HG03558 (cell line): ENCODE measurements at regions not wholly inside any gene's neighbourhood (a gene's known extent, or its start where the extent isn't known, plus 50 kb on each side); places are given as distances from the start of the nearest gene placed in this dataset.

Experiments
- ATAC-seq: cut with Tn5 transposase; IDR thresholded peaks from one replicate; pipeline ENCODE4 v1.9.1; 2021; ENCODE audit warnings: moderate number of reproducible peaks; ENCODE audit not compliant: unreplicated experiment; ENCODE audit errors: extremely low read depth

DNA sequence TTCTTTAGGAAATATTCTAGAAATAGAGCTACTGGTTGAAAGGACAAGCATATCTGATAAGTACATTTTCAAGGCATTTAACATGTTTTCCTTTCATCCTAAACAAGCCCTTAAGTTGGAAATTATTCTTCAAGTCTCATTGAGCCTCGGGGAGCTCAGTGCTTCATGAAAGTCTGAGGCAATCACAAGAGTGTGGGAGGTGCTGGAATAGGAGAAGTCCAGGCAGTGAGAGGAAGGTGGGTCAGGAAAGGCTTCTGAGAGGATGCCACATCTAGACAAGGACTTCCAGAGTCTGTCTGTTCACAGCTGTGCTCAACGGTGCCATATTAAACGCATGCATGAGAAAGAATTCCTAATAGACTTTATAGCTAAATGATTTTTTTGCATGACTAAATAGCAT, 69.8 kb downstream of the CD83 start:
- ATAC-seq: no peak

DNA sequence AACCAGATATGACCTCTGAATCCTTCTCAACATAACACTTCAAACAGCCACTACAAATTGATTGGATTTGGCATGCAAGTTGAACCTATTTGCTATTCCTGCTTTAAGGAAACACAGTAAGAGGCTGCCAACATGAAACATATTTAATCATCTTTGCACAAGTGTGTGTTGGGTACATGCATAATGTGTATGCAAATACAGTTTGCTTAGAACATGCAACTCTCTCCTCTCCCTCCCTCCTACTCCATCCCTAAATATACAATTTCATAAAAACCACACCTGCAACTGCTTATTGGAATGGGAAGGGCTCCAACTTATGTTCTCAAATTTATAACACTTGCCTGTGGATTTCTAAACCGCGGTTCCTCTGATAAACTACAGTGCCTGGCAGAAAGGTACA, 71.5 kb downstream of the CD83 start:
- no peak for ATAC-seq

DNA sequence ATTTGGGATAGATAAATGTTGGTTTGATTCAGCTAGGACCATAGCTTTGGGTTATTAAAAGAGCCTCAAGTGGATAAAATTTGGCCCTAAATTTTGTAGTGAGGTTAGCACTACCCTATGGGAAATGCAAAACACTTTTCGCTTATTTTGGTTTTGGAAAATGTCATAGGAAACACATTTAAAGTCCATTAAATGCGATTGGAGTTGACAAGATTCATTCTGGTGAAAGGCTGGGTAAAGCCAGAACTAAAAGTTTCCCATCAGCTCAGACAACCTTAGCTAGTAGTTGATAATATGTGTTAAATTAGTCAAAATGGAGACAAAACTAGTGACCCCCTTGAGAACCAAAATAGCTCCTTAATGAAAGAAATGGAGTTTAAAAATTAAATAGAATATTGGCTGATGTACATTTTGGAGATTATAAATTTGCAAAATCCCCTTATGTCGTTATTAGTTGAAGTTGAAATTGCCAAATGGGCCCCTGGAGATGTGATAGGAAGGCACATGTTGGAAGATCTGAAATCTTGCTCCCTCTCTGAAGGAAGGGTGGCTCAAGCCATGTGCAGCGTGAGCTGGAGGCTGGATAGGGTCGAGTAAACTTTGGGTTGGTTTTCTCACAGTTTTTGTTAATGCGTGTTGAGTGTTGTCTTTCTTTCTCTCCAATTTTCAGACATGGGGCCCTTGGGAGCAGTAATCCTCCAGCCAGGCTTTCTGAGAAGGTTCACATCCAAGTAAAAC, 72.8 kb downstream of the CD83 start:
- no peak for ATAC-seq

- ATAC-seq: no peak
Measured at GRCh38 chr6:14190929-14191224, 73.3 kb downstream of the CD83 start.

DNA sequence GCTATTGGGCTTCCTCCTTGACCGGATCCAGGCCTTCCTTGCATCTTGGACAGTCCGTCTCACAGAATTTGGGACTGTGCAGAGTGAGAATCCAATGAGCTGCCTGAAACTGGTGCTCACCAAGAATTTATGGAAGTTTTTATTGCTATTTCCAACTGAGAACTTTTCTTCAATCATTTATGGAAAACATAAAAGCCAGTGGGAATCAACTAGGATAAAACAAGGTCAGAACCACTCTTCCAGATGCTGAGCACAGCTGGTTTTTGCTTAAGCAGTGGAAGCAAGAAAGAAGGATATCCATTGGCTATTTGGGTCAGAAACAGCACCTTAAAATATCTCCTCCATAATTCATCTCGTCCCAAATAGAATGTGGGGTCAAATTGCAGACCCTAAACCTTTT, 74.2 kb downstream of the CD83 start:
- ATAC-seq: no peak

GRCh38 chr6:14192216-14192788, 74.7 kb downstream of the CD83 start:
- ATAC-seq: no peak

GRCh38 chr6:14193524-14193923, 76.0 kb downstream of the CD83 start:
- ATAC-seq: no peak

DNA sequence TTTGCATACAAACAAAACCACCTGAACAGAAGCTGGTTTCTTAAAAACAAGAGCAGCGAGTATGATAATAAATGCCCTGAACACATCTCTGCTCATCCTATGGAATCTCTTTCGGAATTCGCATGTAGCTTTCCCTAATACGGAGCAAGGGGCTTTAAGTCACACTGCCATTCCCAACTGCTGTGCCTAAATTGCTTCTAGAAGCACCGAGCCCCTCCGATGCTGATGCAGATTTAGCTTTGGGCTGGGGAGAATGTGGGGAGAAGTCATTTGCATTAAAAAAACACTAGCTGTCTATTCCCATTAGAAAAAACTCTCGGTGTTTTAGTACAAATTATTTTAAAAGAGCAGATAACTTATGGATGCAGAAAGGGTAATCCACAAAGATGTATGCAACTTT, 76.9 kb downstream of the CD83 start:
- no peak for ATAC-seq

GRCh38 chr6:14194976-14195375, 77.4 kb downstream of the CD83 start:
- no peak for ATAC-seq

DNA sequence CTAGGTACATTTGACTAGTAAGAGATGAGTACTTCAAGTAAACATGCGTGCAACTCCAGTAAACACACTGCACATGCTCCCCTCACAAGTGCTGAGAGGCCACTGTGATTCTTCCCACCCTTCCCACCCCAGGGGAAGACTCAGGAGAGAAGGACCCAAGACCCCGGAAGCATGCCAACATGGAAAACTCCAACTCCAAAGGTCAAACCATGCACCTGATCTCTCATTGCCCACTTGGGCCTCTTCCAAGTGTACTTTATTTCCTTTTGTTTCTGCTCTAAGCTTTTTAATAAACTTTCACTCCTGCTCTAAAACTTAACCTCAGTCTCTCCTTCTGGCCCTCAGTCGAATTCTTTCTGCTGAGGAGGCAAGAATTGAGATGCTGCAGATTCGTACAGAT, 78.5 kb downstream of the CD83 start:
- ATAC-seq: no peak

GRCh38 chr6:14197118-14197517, 79.5 kb downstream of the CD83 start:
- no peak for ATAC-seq

GRCh38 chr6:14200047-14200446, 82.5 kb downstream of the CD83 start:
- ATAC-seq: no peak

GRCh38 chr6:14202947-14203346, 85.4 kb downstream of the CD83 start:
- no peak for ATAC-seq

DNA sequence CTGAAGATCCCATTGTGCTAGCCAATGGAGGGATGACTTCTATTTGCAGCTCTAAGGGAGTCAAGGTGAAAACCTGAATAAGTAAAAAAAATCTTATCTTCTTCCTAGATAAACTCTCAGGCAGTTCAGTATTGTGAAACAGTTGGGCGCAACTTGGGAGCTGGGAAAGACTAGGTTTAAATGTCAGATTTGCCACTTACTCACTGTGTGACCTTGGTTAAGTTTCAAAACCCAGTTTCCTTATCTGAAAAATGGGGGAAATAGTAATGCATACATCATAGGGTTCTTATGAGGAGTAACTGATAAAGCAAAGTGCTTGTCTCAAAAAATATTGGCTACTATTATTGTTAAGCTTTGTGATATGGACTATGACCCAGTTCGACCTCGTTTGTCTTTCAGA, 88.8 kb downstream of the CD83 start:
- ATAC-seq: no peak

DNA sequence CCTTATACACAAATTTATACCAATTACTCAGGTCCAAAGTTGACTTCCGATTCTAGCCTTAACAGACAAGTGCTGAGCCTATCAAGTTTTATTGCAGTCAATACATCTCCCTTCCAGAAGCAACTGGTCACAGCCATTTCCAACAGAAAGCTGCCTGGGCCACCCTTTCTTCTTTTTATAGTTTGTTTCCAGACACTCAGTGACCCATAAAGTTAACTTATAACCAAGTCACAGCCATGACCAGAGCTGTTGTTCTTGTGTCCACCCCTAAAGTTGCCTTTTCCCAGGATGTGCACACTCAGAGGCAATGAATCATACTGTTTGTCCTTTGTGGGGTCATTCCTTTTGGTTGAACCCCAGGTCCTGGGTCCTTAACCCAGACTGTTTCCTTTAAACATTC, 89.9 kb downstream of the CD83 start:
- no peak for ATAC-seq

DNA sequence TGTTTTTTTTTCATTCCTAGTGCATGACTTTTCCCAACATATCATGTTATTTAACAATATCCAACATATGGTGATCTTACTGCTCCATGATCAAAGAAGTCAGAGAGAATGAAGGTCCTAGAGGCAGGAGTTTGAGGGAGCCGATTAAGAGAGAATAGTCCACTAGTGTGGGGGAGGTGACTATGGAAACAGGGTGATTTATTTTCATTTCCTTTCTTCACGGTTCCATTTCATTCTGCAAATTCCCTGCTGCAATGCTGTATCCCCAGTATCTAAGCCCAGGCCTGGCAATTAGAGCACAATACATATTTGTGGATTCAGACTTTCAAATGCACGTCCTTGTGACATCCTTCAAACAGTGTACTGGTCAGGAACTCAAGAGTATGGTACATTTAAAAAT, 91.4 kb downstream of the CD83 start:
- no peak for ATAC-seq

- no peak for ATAC-seq
Measured at GRCh38 chr6:14210077-14210476, 92.5 kb downstream of the CD83 start.

GRCh38 chr6:14210663-14211561, 93.3 kb downstream of the CD83 start:
- peak; percentile 74 for ATAC-seq

DNA sequence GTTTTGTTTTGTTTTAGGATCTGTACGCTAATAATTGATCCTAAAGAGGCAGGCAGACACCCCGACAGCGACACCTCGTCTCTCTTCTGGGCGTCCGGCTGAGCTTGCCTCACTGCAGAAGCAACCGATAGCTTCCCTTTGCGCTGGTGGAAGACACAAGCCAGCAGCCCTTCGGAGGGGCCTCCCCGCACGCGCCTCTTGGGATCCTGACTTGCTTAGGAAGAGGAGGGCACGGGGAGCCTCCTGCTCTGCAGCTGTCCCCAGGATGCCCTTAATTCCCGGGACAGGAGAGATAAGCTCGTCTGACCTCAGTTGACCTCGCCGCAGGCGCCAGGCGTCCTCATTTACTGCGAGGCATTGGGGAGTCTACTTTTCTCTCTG, 94.0 kb downstream of the CD83 start:
- ATAC-seq: no peak

GRCh38 chr6:14212020-14212419, 94.4 kb downstream of the CD83 start:
- ATAC-seq: no peak

- ATAC-seq: no peak
Measured at GRCh38 chr6:14212632-14213031, 95.1 kb downstream of the CD83 start.
